ENCODE measurements at regions not wholly inside any gene's neighbourhood (a gene's known extent, or its start where the extent isn't known, plus 50 kb on each side); places are given as distances from the start of the nearest gene placed in this dataset.

DNA sequence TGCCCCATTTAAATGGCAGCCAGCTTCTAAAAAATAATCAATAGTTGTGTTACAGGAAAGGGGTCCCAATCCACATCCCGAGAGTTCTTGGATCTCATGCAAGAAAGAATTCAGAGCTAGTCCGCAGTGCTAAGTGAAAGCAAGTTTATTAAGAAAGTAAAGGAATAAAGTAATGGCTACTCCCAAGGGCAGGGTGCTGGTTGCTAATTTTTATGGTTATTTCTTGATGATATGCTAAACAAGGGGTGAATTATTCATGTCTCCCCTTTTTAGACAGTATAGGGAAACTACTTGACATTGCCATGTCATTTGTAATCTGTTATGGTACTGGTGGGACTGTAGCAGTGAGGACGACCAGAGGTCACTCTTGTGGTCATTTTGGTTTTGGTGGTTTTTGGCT, 591.3 kb downstream of the LRFN5 start:
- no peak overlapping the region for H2BK5ac ChIP-seq (ENCODE audit: low read depth, low read length, poor library complexity, severe bottlenecking)
- no peak overlapping the region for H3K14ac ChIP-seq (replicated peaks; ENCODE audit: low read depth, low read length)
- no peaks in the 10 kb centered on the region for H4K20me1 ChIP-seq (ENCODE audit: insufficient read depth, low read length)
- no peak overlapping the region for H3K4me2 ChIP-seq (ENCODE audit: low read depth, low read length)
- H3K4ac ChIP-seq (ENCODE audit: low read depth, low read length) = no peak overlapping the region
- H3K9me1 ChIP-seq (ENCODE audit: insufficient read depth, low read length) = no peaks in the 10 kb centered on the region
- in situ Hi-C loops (cut with MboI; ENCODE audit: low sequenced_read_pairs) (no loop called here), intact Hi-C loops (cut with micrococcal nuclease) (no loop called here), dilution Hi-C loops (cut with HindIII; ENCODE audit: low sequenced_read_pairs, unreplicated experiment) (no loop called here)
- H3K27ac ChIP-seq (ENCODE audit: insufficient read depth, low read length) = no peak overlapping the region
- no peak overlapping the region for H2AFZ ChIP-seq (replicated peaks; ENCODE audit: low read length, poor library complexity)
- ATAC-seq (ENCODE audit: low read depth) (no peak), DNase-seq (no peak)
- TF ChIP-seq, protein P1, sequence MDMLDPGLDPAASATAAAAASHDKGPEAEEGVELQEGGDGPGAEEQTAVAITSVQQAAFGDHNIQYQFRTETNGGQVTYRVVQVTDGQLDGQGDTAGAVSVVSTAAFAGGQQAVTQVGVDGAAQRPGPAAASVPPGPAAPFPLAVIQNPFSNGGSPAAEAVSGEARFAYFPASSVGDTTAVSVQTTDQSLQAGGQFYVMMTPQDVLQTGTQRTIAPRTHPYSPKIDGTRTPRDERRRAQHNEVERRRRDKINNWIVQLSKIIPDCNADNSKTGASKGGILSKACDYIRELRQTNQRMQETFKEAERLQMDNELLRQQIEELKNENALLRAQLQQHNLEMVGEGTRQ (IDR thresholded peaks at IDR 0.05; ENCODE audit: low read depth, low read length) = no peak
- no peak for TF ChIP-seq POLR2A (IDR thresholded peaks at IDR 0.05; ENCODE audit: low read depth, low read length)
- TF ChIP-seq BHLHE40 (IDR thresholded peaks at IDR 0.05; ENCODE audit: low read depth, low read length) = no peak
- TF ChIP-seq, protein P2, sequence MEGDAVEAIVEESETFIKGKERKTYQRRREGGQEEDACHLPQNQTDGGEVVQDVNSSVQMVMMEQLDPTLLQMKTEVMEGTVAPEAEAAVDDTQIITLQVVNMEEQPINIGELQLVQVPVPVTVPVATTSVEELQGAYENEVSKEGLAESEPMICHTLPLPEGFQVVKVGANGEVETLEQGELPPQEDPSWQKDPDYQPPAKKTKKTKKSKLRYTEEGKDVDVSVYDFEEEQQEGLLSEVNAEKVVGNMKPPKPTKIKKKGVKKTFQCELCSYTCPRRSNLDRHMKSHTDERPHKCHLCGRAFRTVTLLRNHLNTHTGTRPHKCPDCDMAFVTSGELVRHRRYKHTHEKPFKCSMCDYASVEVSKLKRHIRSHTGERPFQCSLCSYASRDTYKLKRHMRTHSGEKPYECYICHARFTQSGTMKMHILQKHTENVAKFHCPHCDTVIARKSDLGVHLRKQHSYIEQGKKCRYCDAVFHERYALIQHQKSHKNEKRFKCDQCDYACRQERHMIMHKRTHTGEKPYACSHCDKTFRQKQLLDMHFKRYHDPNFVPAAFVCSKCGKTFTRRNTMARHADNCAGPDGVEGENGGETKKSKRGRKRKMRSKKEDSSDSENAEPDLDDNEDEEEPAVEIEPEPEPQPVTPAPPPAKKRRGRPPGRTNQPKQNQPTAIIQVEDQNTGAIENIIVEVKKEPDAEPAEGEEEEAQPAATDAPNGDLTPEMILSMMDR (conservative IDR thresholded peaks at IDR 0.05; ENCODE audit: low read depth, low read length) = no peak
- no peak for TF ChIP-seq RAD21 (IDR thresholded peaks at IDR 0.05; ENCODE audit: low read length)
- no peak for TF ChIP-seq MAFK (IDR thresholded peaks at IDR 0.05; ENCODE audit: low read depth, low read length)
- H3K9me3 ChIP-seq (ENCODE audit: control insufficient read depth, insufficient read depth, low read length) = no peaks in the 10 kb centered on the region
- no peak overlapping the region for H2AK5ac ChIP-seq (ENCODE audit: low read depth, low read length)
- no peak overlapping the region for H3K9ac ChIP-seq (ENCODE audit: low read depth, low read length)
- H4K91ac ChIP-seq (ENCODE audit: insufficient read depth, low read depth, low read length) = no peak overlapping the region
- no peak overlapping the region for H4K5ac ChIP-seq (ENCODE audit: low read depth, low read length)
- H3K79me1 ChIP-seq (ENCODE audit: low read depth in 1 of 2, low read length in 2 of 2) = no peaks in the 10 kb centered on the region
- no TSS peak for BruUV-seq (replicated peaks)
- H2BK20ac ChIP-seq (ENCODE audit: low read depth, low read length) = no peak overlapping the region
- no peak overlapping the region for H2AK9ac ChIP-seq (replicated peaks; ENCODE audit: low read depth, low read length, poor library complexity)
- CTCF ChIA-PET = no interaction called here
- POLR2A ChIA-PET (ENCODE audit: unreplicated experiment) = no interaction called here
- no peak overlapping the region for H3K4me3 ChIP-seq (ENCODE audit: insufficient read depth, low read depth, low read length)
- H3K23ac ChIP-seq (ENCODE audit: low read depth, low read length) = no peak overlapping the region
- H3K4me1 ChIP-seq (ENCODE audit: control insufficient read depth, insufficient read depth, low read length) = no peaks in the 10 kb centered on the region; the same call in 1 of the 2 replicates
- no peak overlapping the region for H2BK15ac ChIP-seq (ENCODE audit: low read depth, low read length)
- H3K18ac ChIP-seq (ENCODE audit: low read depth, low read length) = no peak overlapping the region
- no peaks in the 10 kb centered on the region for H3K27me3 ChIP-seq (ENCODE audit: control insufficient read depth, insufficient read depth, low read length)
- H3K56ac ChIP-seq (ENCODE audit: extremely low read depth, insufficient read depth, low read length) = no peak overlapping the region
- H3K36me3 ChIP-seq (ENCODE audit: control insufficient read depth, insufficient read depth, low read length) = no peaks in the 10 kb centered on the region
- H2BK120ac ChIP-seq (ENCODE audit: low read depth, low read length) = no peak overlapping the region
- WGBS, 2 experiments (ENCODE audit: extremely low coverage in 2 of 2, insufficient read length in 1 of 2) = no CpG with 5 or more reads among the region's 3 CpGs
- H4K8ac ChIP-seq (ENCODE audit: low read depth in 2 of 2, low read length in 2 of 2) = no peak overlapping the region
